Thoracic aorta (tissue), 2 donors: ENCODE measurements at regions not wholly inside any gene's neighbourhood (a gene's known extent, or its start where the extent isn't known, plus 50 kb on each side); places are given as distances from the start of the nearest gene placed in this dataset.

Experiments used
- ATAC-seq: fragments of 150-250 bp; one replicate; pipeline ENCODE4 v1.8.0; 2017; ENCODE audit warnings: low read depth; ENCODE audit not compliant: insufficient number of reproducible peaks, low FRiP score
- DNase-seq: peaks from one replicate; pipeline ENCODE4 v3.0.0-alpha.2; 2020; ENCODE audit warnings: low spot score
- H3K27ac ChIP-seq, 2 donors: fragments of 200-600 bp; sonication (generic); 1 replicate in 1 of 2; 2 replicates in 1 of 2; pipeline ENCODE4 v1.5.1; 2016; ENCODE audit warnings: mild to moderate bottlenecking in 2 of 2, moderate library complexity in 2 of 2
- H3K27me3 ChIP-seq: fragments of 200-600 bp; sonication (generic); replicated peaks from 2 replicates; pipeline ENCODE4 v1.6.0; 2016; ENCODE audit warnings: mild to moderate bottlenecking; ENCODE audit not compliant: insufficient read depth
- H3K36me3 ChIP-seq: fragments of 200-600 bp; sonication (generic); one replicate; pipeline ENCODE4 v1.5.1; 2016
- H3K4me1 ChIP-seq, 2 donors: fragments of 200-600 bp; sonication (generic); 1 replicate in 1 of 2; 2 replicates in 1 of 2; pipeline versions ENCODE4 v1.5.1 to v1.6.0; 2016; ENCODE audit warnings: low read depth in 2 of 2, mild to moderate bottlenecking in 1 of 2; ENCODE audit not compliant: control insufficient read depth in 1 of 2
- H3K4me3 ChIP-seq: fragments of 200-600 bp; sonication (generic); 2 replicates; pipeline ENCODE4 v1.5.1; 2016; ENCODE audit warnings: mild to moderate bottlenecking
- H3K9me3 ChIP-seq: fragments of 200-600 bp; sonication (generic); 2 replicates; pipeline ENCODE4 v1.5.1; 2016
- CTCF ChIP-seq: fragments of 200-600 bp; sonication (generic); IDR thresholded peaks from one replicate; pipeline ENCODE4 v1.5.1; 2019; ENCODE audit warnings: antibody characterized with exemption

GRCh38 chr9:73539881-73540390 lies 388.3 kb downstream of the ANXA1 start:
- no peaks in the 10 kb centered on the region for H3K9me3 ChIP-seq
- H3K4me1 ChIP-seq: no peaks in the 10 kb centered on the region
- H3K27ac ChIP-seq: no peak overlapping the region
- no peak overlapping the region for H3K4me3 ChIP-seq
- TF ChIP-seq CTCF: no peak
- ATAC-seq: no peak
- no peaks in the 10 kb centered on the region for H3K36me3 ChIP-seq
- no peaks in the 10 kb centered on the region for H3K27me3 ChIP-seq
- no peak for DNase-seq

- Histone ChIP-seq H3K9me3 (no peaks in the 10 kb centered on the region), H3K27me3 (no peaks in the 10 kb centered on the region), H3K4me1 (no peaks in the 10 kb centered on the region), H3K27ac (no peak overlapping the region), H3K4me3 (no peak overlapping the region), H3K36me3 (no peaks in the 10 kb centered on the region)
- no peak for ATAC-seq
- no peak for DNase-seq
- TF ChIP-seq CTCF: no peak
Observed at GRCh38 chr9:73541923-73542322, 390.3 kb downstream of the ANXA1 start.

GRCh38 chr9:73543727-73544126 lies 392.1 kb downstream of the ANXA1 start:
- TF ChIP-seq CTCF: no peak
- no peak overlapping the region for H3K4me3 ChIP-seq
- DNase-seq (no peak), ATAC-seq (no peak)
- H3K9me3 ChIP-seq: no peaks in the 10 kb centered on the region
- H3K4me1 ChIP-seq: no peaks in the 10 kb centered on the region
- no peaks in the 10 kb centered on the region for H3K36me3 ChIP-seq
- no peaks in the 10 kb centered on the region for H3K27me3 ChIP-seq
- H3K27ac ChIP-seq: no peak overlapping the region

GRCh38 chr9:73548201-73548600 lies 396.5 kb downstream of the ANXA1 start:
- no peak for TF ChIP-seq CTCF
- no peak overlapping the region for H3K27ac ChIP-seq
- no peaks in the 10 kb centered on the region for H3K4me1 ChIP-seq
- no peak overlapping the region for H3K4me3 ChIP-seq
- ATAC-seq: no peak
- H3K36me3 ChIP-seq: no peaks in the 10 kb centered on the region
- no peak for DNase-seq
- H3K9me3 ChIP-seq: no peaks in the 10 kb centered on the region
- H3K27me3 ChIP-seq: no peaks in the 10 kb centered on the region

GRCh38 chr9:73549991-73550390 lies 398.3 kb downstream of the ANXA1 start:
- DNase-seq (no peak), ATAC-seq (no peak)
- Histone ChIP-seq H3K27ac (no peak overlapping the region), H3K4me1 (no peaks in the 10 kb centered on the region), H3K36me3 (no peaks in the 10 kb centered on the region), H3K27me3 (no peaks in the 10 kb centered on the region), H3K4me3 (no peak overlapping the region), H3K9me3 (no peaks in the 10 kb centered on the region)
- TF ChIP-seq CTCF: no peak
